ENCODE measurements at regions not wholly inside any gene's neighbourhood (a gene's known extent, or its start where the extent isn't known, plus 50 kb on each side); places are given as distances from the start of the nearest gene placed in this dataset.

DNA sequence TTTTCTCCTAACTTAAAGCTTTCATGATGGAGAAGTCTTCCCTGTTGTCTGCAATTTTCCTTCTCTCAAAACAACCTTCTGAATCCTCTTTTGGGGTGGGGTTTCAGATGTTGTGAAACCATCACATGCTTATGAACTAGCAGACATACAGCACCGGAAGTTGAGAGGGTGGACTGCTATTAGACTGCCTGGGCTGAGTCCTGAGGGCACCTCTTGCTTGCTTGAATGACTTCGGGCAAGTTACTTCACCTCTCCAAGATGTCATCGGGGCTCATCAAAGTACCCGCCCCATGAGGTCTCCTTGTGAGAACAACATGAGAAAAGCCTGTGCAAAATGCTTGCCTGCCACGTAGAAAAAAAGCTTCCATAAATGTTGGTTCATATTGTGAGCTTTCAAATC is 89.6 kb downstream of the CCDC185 start:
- no peak overlapping the region for H3K9ac ChIP-seq (ENCODE audit: low read length)
- H3K9me3 ChIP-seq (ENCODE audit: control insufficient read depth in 1 of 2, insufficient read depth in 1 of 2, low read depth in 1 of 2, low read length in 2 of 2) = no peaks in the 10 kb centered on the region
- H3K4me2 ChIP-seq (ENCODE audit: low read length) = no peak overlapping the region
- H3K27ac ChIP-seq (ENCODE audit: low read depth, low read length) = no peak overlapping the region
- ChIA-PET RAD21 (ENCODE audit: low non-redundant PET in 1 of 2, low total read pairs in 2 of 2, uncharacterized antibody in 2 of 2, unreplicated experiment in 2 of 2) (no interaction called here), POLR2A (no interaction called here), CTCF (no interaction called here)
- no peak overlapping the region for H2AFZ ChIP-seq (ENCODE audit: low read depth, low read length, poor library complexity, severe bottlenecking)
- H4K20me1 ChIP-seq (ENCODE audit: insufficient read depth) = no peaks in the 10 kb centered on the region
- H3K79me2 ChIP-seq (ENCODE audit: insufficient read depth, low read length) = no peaks in the 10 kb centered on the region
- DNase-seq (ENCODE audit: low read depth, low spot score) (no peak), ATAC-seq (no peak)
- no peaks in the 10 kb centered on the region for H3K4me1 ChIP-seq (ENCODE audit: control insufficient read depth in 1 of 2, insufficient read depth in 2 of 2, low read length in 2 of 2)
- H3K4me3 ChIP-seq (replicated peaks in 1 of 2; ENCODE audit: low read depth in 1 of 2, low read length in 2 of 2) = no peak overlapping the region
- peaks cover 58% of the 10 kb centered on the region for H3K27me3 ChIP-seq (ENCODE audit: insufficient read depth, low read length)
- intact Hi-C loops (cut with micrococcal nuclease) = no loop called here
- no peaks in the 10 kb centered on the region for H3K9me2 ChIP-seq (ENCODE audit: insufficient read depth)
- TF ChIP-seq, protein P1, sequence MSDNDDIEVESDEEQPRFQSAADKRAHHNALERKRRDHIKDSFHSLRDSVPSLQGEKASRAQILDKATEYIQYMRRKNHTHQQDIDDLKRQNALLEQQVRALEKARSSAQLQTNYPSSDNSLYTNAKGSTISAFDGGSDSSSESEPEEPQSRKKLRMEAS (IDR thresholded peaks at IDR 0.05) = no peak
- TF ChIP-seq TCF7L2 (IDR thresholded peaks at IDR 0.05; ENCODE audit: borderline replicate concordance, extremely low read depth, insufficient read depth, insufficient read length) (no peak), SRF (IDR thresholded peaks at IDR 0.05; ENCODE audit: low read depth) (no peak), SIN3A (IDR thresholded peaks at IDR 0.05; ENCODE audit: low read depth) (no peak), ELF1 (IDR thresholded peaks at IDR 0.05; ENCODE audit: borderline replicate concordance, low read depth) (no peak), ZNF274 (IDR thresholded peaks at IDR 0.05; ENCODE audit: low read depth, low read length) (no peak), RAD21 (IDR thresholded peaks at IDR 0.05; ENCODE audit: low read depth) (no peak)
- TF ChIP-seq, protein P2, sequence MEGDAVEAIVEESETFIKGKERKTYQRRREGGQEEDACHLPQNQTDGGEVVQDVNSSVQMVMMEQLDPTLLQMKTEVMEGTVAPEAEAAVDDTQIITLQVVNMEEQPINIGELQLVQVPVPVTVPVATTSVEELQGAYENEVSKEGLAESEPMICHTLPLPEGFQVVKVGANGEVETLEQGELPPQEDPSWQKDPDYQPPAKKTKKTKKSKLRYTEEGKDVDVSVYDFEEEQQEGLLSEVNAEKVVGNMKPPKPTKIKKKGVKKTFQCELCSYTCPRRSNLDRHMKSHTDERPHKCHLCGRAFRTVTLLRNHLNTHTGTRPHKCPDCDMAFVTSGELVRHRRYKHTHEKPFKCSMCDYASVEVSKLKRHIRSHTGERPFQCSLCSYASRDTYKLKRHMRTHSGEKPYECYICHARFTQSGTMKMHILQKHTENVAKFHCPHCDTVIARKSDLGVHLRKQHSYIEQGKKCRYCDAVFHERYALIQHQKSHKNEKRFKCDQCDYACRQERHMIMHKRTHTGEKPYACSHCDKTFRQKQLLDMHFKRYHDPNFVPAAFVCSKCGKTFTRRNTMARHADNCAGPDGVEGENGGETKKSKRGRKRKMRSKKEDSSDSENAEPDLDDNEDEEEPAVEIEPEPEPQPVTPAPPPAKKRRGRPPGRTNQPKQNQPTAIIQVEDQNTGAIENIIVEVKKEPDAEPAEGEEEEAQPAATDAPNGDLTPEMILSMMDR (IDR thresholded peaks at IDR 0.05 in 2 of 3, conservative IDR thresholded peaks at IDR 0.05 in 1 of 3; ENCODE audit: borderline replicate concordance in 1 of 3, insufficient read depth in 1 of 3, low read depth in 2 of 3, low read length in 2 of 3) = no peak
- TF ChIP-seq, protein P3, sequence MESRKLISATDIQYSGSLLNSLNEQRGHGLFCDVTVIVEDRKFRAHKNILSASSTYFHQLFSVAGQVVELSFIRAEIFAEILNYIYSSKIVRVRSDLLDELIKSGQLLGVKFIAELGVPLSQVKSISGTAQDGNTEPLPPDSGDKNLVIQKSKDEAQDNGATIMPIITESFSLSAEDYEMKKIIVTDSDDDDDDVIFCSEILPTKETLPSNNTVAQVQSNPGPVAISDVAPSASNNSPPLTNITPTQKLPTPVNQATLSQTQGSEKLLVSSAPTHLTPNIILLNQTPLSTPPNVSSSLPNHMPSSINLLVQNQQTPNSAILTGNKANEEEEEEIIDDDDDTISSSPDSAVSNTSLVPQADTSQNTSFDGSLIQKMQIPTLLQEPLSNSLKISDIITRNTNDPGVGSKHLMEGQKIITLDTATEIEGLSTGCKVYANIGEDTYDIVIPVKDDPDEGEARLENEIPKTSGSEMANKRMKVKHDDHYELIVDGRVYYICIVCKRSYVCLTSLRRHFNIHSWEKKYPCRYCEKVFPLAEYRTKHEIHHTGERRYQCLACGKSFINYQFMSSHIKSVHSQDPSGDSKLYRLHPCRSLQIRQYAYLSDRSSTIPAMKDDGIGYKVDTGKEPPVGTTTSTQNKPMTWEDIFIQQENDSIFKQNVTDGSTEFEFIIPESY (IDR thresholded peaks at IDR 0.05; ENCODE audit: extremely low read depth, insufficient replicate concordance, low read length) = no peak
- TF ChIP-seq, protein P4, sequence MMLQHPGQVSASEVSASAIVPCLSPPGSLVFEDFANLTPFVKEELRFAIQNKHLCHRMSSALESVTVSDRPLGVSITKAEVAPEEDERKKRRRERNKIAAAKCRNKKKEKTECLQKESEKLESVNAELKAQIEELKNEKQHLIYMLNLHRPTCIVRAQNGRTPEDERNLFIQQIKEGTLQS (IDR thresholded peaks at IDR 0.05) = no peak
- no TSS peak for BruUV-seq (replicated peaks)
- no peaks in the 10 kb centered on the region for H3K36me3 ChIP-seq (ENCODE audit: control insufficient read depth in 1 of 2, insufficient read depth in 2 of 2, low read length in 2 of 2)
